ENCODE measurements at regions not wholly inside any gene's neighbourhood (a gene's known extent, or its start where the extent isn't known, plus 50 kb on each side); places are given as distances from the start of the nearest gene placed in this dataset.

GRCh38 chr9:135184181-135185053 is 96.9 kb downstream of the OLFM1 start:
- DNase-seq: no peak
- Histone ChIP-seq H3K4me1 (peaks cover 21% of the 10 kb centered on the region), H3K4me3 (ENCODE audit: low read depth, low read length) (no peak overlapping the region), H3K36me3 (no peaks in the 10 kb centered on the region), H3K9me3 (no peaks in the 10 kb centered on the region), H3K27me3 (no peaks in the 10 kb centered on the region)
- no peak for TF ChIP-seq CTCF (IDR thresholded peaks at IDR 0.05; ENCODE audit: low read depth, low read length)

GRCh38 chr9:135185060-135185459 is 97.6 kb downstream of the OLFM1 start:
- Histone ChIP-seq H3K27me3 (no peaks in the 10 kb centered on the region), H3K9me3 (no peaks in the 10 kb centered on the region), H3K4me1 (peaks cover 21% of the 10 kb centered on the region), H3K4me3 (ENCODE audit: low read depth, low read length) (no peak overlapping the region), H3K36me3 (no peaks in the 10 kb centered on the region)
- 0 out of 2 replicates have a peak, but pooled peaks have one; percentile 3 for TF ChIP-seq CTCF (IDR thresholded peaks at IDR 0.05; ENCODE audit: low read depth, low read length)
- DNase-seq: no peak

- DNase-seq: peak; percentile 30
- no peak for TF ChIP-seq CTCF (IDR thresholded peaks at IDR 0.05; ENCODE audit: low read depth, low read length)
- peaks cover 21% of the 10 kb centered on the region for H3K4me1 ChIP-seq
- no peaks in the 10 kb centered on the region for H3K27me3 ChIP-seq
- no peaks in the 10 kb centered on the region for H3K36me3 ChIP-seq
- no peak overlapping the region for H3K4me3 ChIP-seq (ENCODE audit: low read depth, low read length)
- no peaks in the 10 kb centered on the region for H3K9me3 ChIP-seq
Measured at GRCh38 chr9:135186248-135187164, 99.0 kb downstream of the OLFM1 start.

- no peaks in the 10 kb centered on the region for H3K9me3 ChIP-seq
- no peak for DNase-seq
- no peaks in the 10 kb centered on the region for H3K27me3 ChIP-seq
Measured at GRCh38 chr9:135187365-135187764, 99.9 kb downstream of the OLFM1 start.

GRCh38 chr9:135188681-135189151 is 101.2 kb downstream of the OLFM1 start:
- no peak for DNase-seq
- Histone ChIP-seq H3K4me3 (ENCODE audit: low read depth, low read length) (no peak overlapping the region), H3K36me3 (no peaks in the 10 kb centered on the region), H3K27me3 (no peaks in the 10 kb centered on the region), H3K9me3 (no peaks in the 10 kb centered on the region), H3K4me1 (peaks cover 13% of the 10 kb centered on the region; the same call in 1 of the 2 replicates)
- TF ChIP-seq CTCF (IDR thresholded peaks at IDR 0.05; ENCODE audit: low read depth, low read length): no peak

More at GRCh38 chr9:135187365-135187764, 99.9 kb downstream of the OLFM1 start:
- no peak overlapping the region for H3K4me3 ChIP-seq (ENCODE audit: low read depth, low read length)
- H3K36me3 ChIP-seq: no peaks in the 10 kb centered on the region
- TF ChIP-seq CTCF (IDR thresholded peaks at IDR 0.05; ENCODE audit: low read depth, low read length): no peak
- peaks cover 21% of the 10 kb centered on the region for H3K4me1 ChIP-seq

Data from BE2C (cell line).